Muscle of leg (tissue), 3 donors: ENCODE measurements at regions not wholly inside any gene's neighbourhood (a gene's known extent, or its start where the extent isn't known, plus 50 kb on each side); places are given as distances from the start of the nearest gene placed in this dataset.

Source experiments
- DNase-seq: peaks from one replicate; pipeline ENCODE4 v3.0.0; 2013
- H3K27ac ChIP-seq: one replicate; pipeline ENCODE4 v1.5.1; 2013; ENCODE audit warnings: mild to moderate bottlenecking, low read length, control low read depth
- H3K27me3 ChIP-seq: one replicate; pipeline ENCODE4 v1.6.1; 2013; ENCODE audit warnings: low read length; ENCODE audit not compliant: control insufficient read depth, insufficient read depth
- H3K36me3 ChIP-seq: one replicate; pipeline ENCODE4 v1.6.1; 2013; ENCODE audit warnings: low read length; ENCODE audit not compliant: control insufficient read depth, insufficient read depth
- H3K4me1 ChIP-seq: one replicate; pipeline ENCODE4 v1.6.1; 2013; ENCODE audit warnings: low read length; ENCODE audit not compliant: control insufficient read depth, insufficient read depth
- H3K4me3 ChIP-seq: one replicate; pipeline ENCODE4 v1.5.1; 2013; ENCODE audit warnings: low read length, control low read depth
- H3K9me3 ChIP-seq: replicated peaks from 2 replicates; pipeline ENCODE4 v1.6.1; 2013; ENCODE audit warnings: low read depth, low read length; ENCODE audit not compliant: control insufficient read depth
- WGBS: methylation state at CpG from one replicate; pipeline ENCODE4 v1.1.5; 2013; ENCODE audit warnings: missing lambda C conversion rate; ENCODE audit not compliant: insufficient coverage; 5-methylcytosine and 5-hydroxymethylcytosine counted together

DNA sequence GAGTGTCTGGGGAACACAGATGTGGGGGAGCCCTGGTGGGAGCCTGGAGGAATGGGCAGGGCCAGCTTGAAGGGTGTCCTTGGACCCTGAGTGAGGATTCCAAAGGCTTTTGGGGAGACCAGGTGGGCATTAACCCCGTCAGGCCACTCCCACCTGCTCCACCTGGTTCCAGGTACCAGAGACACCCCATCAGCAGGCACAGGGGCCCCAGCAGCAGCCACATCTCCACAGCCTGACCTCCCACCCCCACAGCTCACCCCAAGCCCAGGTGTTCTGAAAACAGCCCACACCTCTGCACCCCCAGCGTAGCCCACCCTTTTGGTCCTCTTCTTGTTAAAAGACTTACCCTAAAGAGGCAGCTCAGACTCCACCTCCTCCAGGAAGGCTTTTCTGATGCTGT is 102.1 kb upstream of the PRR20G start:
- H3K27ac ChIP-seq: no peak overlapping the region
- H3K4me3 ChIP-seq: no peak overlapping the region
- WGBS: 94% methylated on average over 2 of the region's 2 CpGs
- peaks cover 2% of the 10 kb centered on the region for H3K27me3 ChIP-seq
- no peaks in the 10 kb centered on the region for H3K9me3 ChIP-seq
- H3K36me3 ChIP-seq: no peaks in the 10 kb centered on the region
- no peaks in the 10 kb centered on the region for H3K4me1 ChIP-seq
- no peak for DNase-seq

DNA sequence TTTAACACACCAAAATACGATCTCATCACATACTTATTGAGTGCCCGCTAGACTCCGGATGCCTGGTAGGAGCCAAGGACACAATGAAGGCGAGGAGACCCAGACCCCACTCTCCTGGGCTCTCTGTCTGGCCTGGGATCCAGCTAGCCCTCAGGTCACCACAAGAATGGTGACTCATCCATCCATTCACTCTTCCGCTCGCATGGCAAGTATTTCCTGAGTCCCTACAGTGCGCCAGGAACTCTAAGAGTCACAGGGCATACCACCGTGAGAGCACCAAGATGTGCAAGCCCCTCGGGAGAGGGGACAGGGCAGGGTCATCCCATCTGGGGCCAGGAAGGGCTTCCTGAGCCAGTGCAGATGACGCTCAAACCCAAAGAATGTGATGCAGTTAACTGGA is 101.6 kb upstream of the PRR20G start:
- WGBS: 83% methylated on average over 9 of the region's 10 CpGs
- Histone ChIP-seq H3K4me3 (no peak overlapping the region), H3K27me3 (peaks cover 5% of the 10 kb centered on the region)

DNA sequence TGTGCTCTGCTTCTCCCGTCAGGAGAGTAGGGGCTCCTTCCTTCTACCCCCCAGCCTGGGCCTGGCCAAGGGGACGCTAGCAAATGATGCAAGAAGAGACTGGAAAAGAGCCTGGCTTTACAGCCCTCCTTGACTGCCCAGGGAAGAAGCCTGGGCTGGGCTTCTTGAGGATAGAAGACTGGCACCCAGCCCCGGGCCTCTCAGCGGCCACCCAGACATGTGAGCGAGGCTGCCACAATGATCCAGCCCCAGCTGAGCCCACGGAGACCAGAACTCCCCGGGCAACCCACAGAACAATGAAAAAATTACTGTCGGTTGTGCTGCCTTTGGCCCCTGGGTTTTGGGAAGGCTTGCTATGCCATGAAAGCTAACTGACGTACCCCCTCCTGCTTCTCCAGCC is 100.6 kb upstream of the PRR20G start:
- peaks cover 5% of the 10 kb centered on the region for H3K27me3 ChIP-seq
- WGBS: 75% methylated on average over 8 of the region's 9 CpGs
- H3K4me3 ChIP-seq: no peak overlapping the region
- H3K36me3 ChIP-seq: no peaks in the 10 kb centered on the region
- no peaks in the 10 kb centered on the region for H3K4me1 ChIP-seq
- no peaks in the 10 kb centered on the region for H3K9me3 ChIP-seq
- no peak for DNase-seq
- H3K27ac ChIP-seq: no peak overlapping the region

More for the DNA sequence above, 101.6 kb upstream of the PRR20G start:
- Histone ChIP-seq H3K9me3 (no peaks in the 10 kb centered on the region), H3K4me1 (no peaks in the 10 kb centered on the region), H3K36me3 (no peaks in the 10 kb centered on the region), H3K27ac (no peak overlapping the region)
- DNase-seq: no peak

DNA sequence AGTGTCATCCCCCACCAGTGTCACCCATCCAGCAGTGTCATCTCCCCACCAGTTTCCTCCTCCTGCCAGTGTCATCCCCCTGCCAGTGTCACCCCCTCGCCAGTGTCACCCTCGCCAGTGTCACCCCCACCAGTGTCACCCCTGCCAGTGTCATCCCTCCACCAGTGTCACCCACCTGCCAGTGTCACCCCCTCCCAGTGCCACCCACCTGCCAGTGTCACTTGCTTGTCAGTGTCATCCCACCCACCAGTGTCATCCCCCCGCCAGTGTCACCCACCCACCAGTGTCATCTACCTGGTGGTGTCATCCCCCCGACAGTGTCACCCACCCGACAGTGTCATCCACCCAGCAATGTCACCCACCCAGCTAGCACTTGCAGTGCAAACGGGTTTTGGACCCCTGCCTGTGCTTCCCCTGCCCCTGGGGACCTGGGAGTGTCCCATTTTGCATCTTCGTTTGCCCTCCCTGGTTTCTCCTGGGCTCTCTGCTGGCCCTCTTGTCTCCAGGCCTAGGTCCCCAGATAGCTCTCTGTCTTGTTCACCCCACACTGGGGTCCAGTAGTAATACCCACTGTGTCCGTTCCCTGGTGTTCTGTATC is 99.8 kb upstream of the PRR20G start:
- H3K36me3 ChIP-seq: no peaks in the 10 kb centered on the region
- H3K27me3 ChIP-seq: peaks cover 5% of the 10 kb centered on the region
- 70% methylated on average over 7 of the region's 8 CpGs for WGBS
- no peak for DNase-seq
- H3K27ac ChIP-seq: no peak overlapping the region
- no peaks in the 10 kb centered on the region for H3K4me1 ChIP-seq
- no peaks in the 10 kb centered on the region for H3K9me3 ChIP-seq
- H3K4me3 ChIP-seq: no peak overlapping the region

DNA sequence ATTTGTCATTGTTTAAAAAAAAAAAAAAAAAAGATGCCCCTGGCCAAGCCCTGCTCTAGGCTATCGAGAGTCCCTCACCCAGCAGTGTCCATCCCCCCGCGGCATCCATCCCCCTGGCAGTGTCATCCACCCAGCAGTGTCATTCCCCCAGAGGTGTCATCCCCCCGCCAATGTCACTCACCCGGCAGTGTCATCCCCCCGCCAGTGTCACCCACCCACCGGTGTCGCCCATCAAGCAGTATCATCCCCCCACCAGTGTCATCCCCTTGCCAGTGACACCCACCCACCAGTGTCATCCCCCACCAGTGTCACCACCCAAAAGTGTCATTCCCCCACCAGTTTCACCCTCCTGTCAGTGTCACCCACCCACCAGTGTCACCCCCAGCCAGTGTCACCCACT is 99.3 kb upstream of the PRR20G start:
- peaks cover 5% of the 10 kb centered on the region for H3K27me3 ChIP-seq
- no peak overlapping the region for H3K4me3 ChIP-seq
- 77% methylated on average over 7 of the region's 8 CpGs for WGBS

DNA sequence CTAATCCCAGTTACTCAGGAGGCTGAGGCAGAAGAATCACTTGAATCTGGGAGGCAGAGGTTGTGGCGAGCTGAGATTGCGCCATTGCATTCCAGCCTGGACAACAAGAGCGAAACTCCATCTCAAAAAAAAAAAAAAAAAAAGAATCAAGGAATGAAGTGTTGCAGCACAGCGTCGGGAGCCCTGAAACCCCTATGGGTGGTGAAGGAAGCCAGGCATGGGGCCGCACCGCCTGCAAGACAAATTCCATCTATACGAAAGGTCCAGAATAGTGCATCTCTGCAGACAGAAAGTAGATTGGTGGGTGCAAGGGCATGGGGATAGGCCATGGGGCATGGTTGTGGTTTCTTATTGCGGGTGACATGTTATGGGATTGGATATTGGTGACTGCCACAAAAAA is 98.6 kb upstream of the PRR20G start:
- WGBS: 82% methylated on average over 3 of the region's 9 CpGs
- Histone ChIP-seq H3K4me3 (no peak overlapping the region), H3K27ac (no peak overlapping the region), H3K9me3 (no peaks in the 10 kb centered on the region), H3K27me3 (peaks cover 5% of the 10 kb centered on the region), H3K36me3 (no peaks in the 10 kb centered on the region), H3K4me1 (no peaks in the 10 kb centered on the region)
- DNase-seq: no peak

More for the DNA sequence above, 99.3 kb upstream of the PRR20G start:
- H3K4me1 ChIP-seq: no peaks in the 10 kb centered on the region
- no peaks in the 10 kb centered on the region for H3K9me3 ChIP-seq
- H3K36me3 ChIP-seq: no peaks in the 10 kb centered on the region
- no peak for DNase-seq
- no peak overlapping the region for H3K27ac ChIP-seq

DNA sequence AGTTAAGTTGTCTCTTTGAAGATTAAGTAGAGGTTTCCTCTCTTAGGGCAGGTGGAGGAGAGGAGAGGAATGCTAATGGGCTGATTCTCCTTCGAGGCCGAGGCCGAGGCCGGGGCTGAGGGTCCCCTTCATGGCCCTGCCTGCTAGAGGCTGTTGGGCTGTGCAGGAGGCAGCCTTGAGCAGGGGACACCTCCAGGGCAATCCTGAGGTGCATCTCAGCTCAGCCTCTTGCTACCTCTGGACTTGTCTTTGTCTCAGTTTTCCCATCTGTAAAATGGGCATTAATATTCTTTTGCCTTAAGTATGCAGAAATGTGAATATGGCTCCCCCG is 97.7 kb upstream of the PRR20G start:
- no peaks in the 10 kb centered on the region for H3K9me3 ChIP-seq
- H3K27me3 ChIP-seq: peaks cover 7% of the 10 kb centered on the region
- no peak for DNase-seq
- no peak overlapping the region for H3K4me3 ChIP-seq
- no peaks in the 10 kb centered on the region for H3K36me3 ChIP-seq
- 87% methylated on average over 4 of the region's 5 CpGs for WGBS
- no peak overlapping the region for H3K27ac ChIP-seq
- H3K4me1 ChIP-seq: no peaks in the 10 kb centered on the region

DNA sequence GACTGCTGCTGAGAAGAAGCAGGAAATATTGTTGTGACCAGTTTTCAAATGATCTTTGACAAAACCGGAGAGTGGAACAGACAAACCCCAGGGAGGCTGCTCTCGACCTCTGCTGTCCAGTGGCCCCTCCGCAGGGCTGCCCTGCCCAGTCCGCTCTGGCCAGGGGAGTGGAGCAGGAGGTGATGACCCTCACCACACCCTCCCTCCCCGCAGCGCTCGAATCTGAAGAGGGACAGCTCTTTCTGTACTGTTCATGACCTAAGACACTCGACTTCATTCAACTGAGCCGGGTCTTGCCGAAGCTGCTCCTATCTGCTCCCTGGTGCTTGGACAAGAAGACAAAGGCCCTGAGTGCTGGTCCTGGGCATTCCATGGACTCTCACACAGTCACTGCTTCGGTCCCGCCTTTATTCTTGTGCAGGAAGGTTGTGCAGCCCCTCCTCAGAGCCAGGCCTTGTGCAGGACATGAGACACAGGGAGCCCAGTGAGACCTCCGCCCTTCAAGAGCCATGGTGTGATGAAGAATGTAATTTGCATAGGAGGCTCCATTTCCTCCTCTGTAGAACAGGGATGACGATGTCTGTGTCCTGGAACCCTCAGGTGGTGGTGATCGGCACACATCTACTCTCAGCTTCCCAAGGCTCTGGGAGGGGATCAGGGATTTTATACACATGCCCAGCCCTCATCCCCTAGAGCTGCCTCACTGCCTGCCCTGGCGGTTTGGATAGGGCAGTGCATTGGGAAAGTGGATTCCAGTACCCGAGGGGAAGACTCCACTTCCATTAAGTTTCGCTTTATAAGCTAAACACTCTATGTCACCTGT is 97.1 kb upstream of the PRR20G start:
- no peak overlapping the region for H3K27ac ChIP-seq
- no peaks in the 10 kb centered on the region for H3K4me1 ChIP-seq
- no peaks in the 10 kb centered on the region for H3K9me3 ChIP-seq
- no peaks in the 10 kb centered on the region for H3K36me3 ChIP-seq
- WGBS: 68% methylated on average over 10 of the region's 18 CpGs
- H3K4me3 ChIP-seq: no peak overlapping the region
- no peak for DNase-seq
- H3K27me3 ChIP-seq: peaks cover 7% of the 10 kb centered on the region

DNA sequence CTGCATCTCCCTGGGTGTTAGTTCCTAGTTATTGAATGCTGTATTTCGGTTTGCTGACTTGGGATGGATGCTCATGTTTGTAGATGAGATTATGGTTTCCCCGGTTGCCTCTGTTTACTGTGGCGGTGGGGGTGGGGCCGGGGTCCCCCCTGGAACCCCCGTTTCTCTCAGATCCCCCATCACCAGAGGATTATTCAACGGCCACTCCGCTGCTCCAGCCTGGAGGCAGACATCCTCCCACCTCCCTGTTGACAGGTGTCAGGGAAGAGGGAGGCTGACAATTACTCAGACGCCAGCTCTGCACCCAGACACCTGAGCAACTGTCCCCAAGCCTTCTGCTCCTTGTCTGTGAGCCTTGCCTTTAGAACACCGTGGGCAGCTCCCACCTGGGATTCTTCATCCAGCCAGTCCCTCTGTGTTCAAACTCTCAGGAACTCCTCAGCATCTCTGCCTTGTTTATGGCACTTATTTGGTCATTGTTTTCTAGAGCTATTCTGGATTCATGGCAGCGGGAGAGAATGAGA is 95.9 kb upstream of the PRR20G start:
- H3K4me3 ChIP-seq: no peak overlapping the region
- WGBS: no CpG with 5 or more reads among the region's 10 CpGs
- H3K27me3 ChIP-seq: peaks cover 7% of the 10 kb centered on the region
- no peak for DNase-seq
- no peak overlapping the region for H3K27ac ChIP-seq
- no peaks in the 10 kb centered on the region for H3K36me3 ChIP-seq
- H3K9me3 ChIP-seq: no peaks in the 10 kb centered on the region
- H3K4me1 ChIP-seq: no peaks in the 10 kb centered on the region

DNA sequence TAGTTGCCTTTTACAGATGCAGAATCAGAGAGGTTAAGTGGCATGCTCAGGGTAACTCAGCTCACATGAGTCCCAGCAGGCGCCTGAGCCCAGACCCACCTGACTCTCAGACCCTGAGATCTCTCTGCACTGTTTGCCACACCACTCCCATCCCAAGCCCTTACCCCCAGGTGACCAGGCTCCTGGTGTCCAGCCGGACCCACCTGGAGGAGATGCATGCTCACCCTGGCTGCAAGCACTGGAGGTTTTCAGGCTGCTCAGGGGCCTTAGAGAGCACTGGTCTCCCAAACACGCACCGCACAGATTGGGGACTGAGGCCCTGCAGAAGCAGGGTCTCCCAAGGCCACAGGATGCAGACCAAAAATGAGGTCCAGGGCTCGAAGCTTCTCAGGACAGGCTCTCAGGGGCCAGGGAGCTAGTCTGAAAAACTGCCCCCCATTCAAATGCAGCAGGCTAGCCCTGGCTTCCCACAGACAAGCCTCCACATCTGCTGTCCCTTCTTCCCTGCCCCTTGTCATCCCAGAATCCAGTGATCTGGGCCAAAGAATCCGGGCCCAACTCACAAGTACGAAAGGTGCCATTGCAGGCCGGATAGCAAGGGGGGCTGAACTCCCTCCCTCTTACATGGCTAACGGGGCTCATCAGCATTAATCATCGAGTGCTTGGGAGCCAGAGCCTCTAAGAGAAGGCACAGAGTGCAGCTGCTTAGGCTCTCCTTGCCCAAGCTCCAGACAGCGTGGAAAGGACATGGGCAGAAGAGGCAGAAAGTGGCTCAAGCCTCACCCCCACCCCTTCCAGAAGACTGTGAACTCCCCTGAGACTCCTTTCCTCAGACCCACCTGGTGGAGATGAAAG is 90.2 kb upstream of the PRR20G start:
- Histone ChIP-seq H3K4me1 (no peaks in the 10 kb centered on the region), H3K36me3 (no peaks in the 10 kb centered on the region), H3K27me3 (peaks cover 2% of the 10 kb centered on the region), H3K4me3 (no peak overlapping the region), H3K9me3 (peaks cover 4% of the 10 kb centered on the region), H3K27ac (no peak overlapping the region)
- DNase-seq: no peak
- WGBS: 59% methylated on average over 8 of the region's 11 CpGs
